Lower lobe of right lung (tissue), 2 donors: ENCODE measurements at regions not wholly inside any gene's neighbourhood (a gene's known extent, or its start where the extent isn't known, plus 50 kb on each side); places are given as distances from the start of the nearest gene placed in this dataset.

Experiments
- ATAC-seq, 2 donors: fragments of 200-7000 bp; cut with Tn5 transposase; one replicate each; pipeline ENCODE4 v1.9.1; 2020 to 2022; ENCODE audit warnings: mild to moderate bottlenecking in 2 of 2, moderate library complexity in 2 of 2
- DNase-seq: peaks from one replicate; pipeline ENCODE4 v3.0.0-alpha.2; 2020
- H3K27ac ChIP-seq: fragments of 200-600 bp; one replicate; pipeline ENCODE4 v1.8.0; 2022
- H3K27me3 ChIP-seq: fragments of 200-600 bp; one replicate; pipeline ENCODE4 v1.8.0; 2022; ENCODE audit warnings: low read depth
- H3K36me3 ChIP-seq: fragments of 200-600 bp; one replicate; pipeline ENCODE4 v1.8.0; 2022; ENCODE audit warnings: mild to moderate bottlenecking
- H3K4me1 ChIP-seq: fragments of 200-600 bp; one replicate; pipeline ENCODE4 v1.8.0; 2022
- H3K4me3 ChIP-seq: fragments of 200-600 bp; one replicate; pipeline ENCODE4 v1.8.0; 2022; ENCODE audit warnings: mild to moderate bottlenecking
- H3K9me3 ChIP-seq: fragments of 200-600 bp; one replicate; pipeline ENCODE4 v1.8.0; 2022
- CTCF ChIP-seq: fragments of 200-600 bp; IDR thresholded peaks from one replicate; pipeline ENCODE4 v1.8.0; 2022; ENCODE audit warnings: antibody characterized with exemption, mild to moderate bottlenecking
- intact Hi-C: fragments of 100-400 bp; cut with DNase I; formaldehyde crosslinking; loops from one replicate; pipeline ENCODE4 v1.11.0; 2022
- donor health status: DM: no; HTN: yes; CAD: no; lungs with severe emphysema.

- TF ChIP-seq CTCF = no peak
- Histone ChIP-seq H3K9me3 (no peaks in the 10 kb centered on the region), H3K27ac (peak overlapping the region; percentile 86), H3K36me3 (no peaks in the 10 kb centered on the region), H3K4me3 (peak overlapping the region; percentile 50), H3K4me1 (peaks cover 33% of the 10 kb centered on the region), H3K27me3 (no peaks in the 10 kb centered on the region)
- ATAC-seq (peak; percentile 92 to 94), DNase-seq (peak; percentile 91)
- intact Hi-C loops = no loop called here
These were observed 67.4 kb upstream of the PIM1 start for GRCh38 chr6:37102299-37103168.

DNA sequence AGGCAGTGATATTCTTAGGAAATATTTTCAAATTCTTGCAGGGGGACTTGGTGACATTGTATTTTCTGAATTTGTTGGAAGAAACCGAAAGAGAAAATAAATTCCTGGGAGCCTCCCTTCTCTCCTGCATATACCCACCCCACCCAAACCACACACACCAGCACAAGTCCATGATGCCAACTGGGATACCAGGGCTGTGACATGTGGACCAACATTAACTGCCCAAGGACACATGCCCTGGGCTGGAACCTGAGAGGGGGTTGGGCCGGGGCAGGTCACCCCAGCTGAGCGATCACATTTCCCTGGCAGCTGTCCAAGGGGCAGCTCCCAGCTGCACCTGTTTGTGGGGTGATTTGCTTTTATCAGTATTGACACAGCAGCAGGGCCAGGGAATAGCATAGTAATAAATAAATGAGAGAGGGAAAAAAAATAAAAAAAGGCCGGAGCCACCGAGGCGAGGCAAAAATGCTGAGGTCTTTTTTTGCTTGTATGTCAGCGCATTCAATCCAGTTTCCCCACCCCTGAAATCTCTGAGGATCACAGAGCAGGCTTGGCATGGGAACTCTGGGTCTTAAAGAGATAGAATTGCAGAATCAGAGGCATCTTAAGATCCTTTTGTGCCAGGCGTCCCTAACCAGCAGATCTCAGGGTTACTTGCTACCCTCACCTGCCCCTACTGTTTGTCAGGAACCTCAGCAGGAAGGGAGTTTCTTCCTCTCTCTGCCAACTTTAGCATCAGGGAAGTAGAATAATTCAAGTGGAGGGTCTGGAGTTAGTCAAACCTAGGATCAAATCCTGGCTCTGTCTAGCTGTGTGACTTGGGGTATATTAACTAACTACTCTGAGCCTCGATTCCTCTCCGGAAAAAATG is 66.5 kb upstream of the PIM1 start:
- Histone ChIP-seq H3K27me3 (no peaks in the 10 kb centered on the region), H3K36me3 (no peaks in the 10 kb centered on the region), H3K27ac (peak overlapping the region; percentile 86), H3K4me3 (peak overlapping the region; percentile 50), H3K9me3 (no peaks in the 10 kb centered on the region), H3K4me1 (peaks cover 33% of the 10 kb centered on the region)
- DNase-seq = peak; percentile 82
- intact Hi-C loops = no loop called here
- TF ChIP-seq CTCF = no peak
- peak; percentile 75 to 82 for ATAC-seq

DNA sequence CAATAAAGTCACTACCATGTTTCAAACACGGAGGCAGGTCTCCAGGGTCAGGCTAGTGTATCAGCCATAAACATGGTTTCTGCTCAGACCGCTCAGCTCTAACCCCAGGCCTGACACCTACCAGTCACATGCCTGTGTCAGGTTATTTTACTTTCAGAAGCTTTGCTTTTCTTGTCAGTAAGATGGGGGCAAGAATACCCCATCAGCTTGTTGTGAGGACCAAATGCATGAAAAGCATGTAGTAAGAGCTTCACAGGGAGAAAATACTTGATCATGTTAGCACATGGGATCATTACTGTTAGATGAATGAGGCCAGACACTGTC is 65.2 kb upstream of the PIM1 start:
- Histone ChIP-seq H3K4me1 (peaks cover 33% of the 10 kb centered on the region), H3K9me3 (no peaks in the 10 kb centered on the region), H3K27me3 (no peaks in the 10 kb centered on the region), H3K4me3 (no peak overlapping the region), H3K36me3 (no peaks in the 10 kb centered on the region), H3K27ac (peak overlapping the region; percentile 26)
- intact Hi-C loops = no loop called here
- ATAC-seq = no peak
- TF ChIP-seq CTCF = no peak
- no peak for DNase-seq

GRCh38 chr6:37105148-37106050 is 64.6 kb upstream of the PIM1 start:
- Histone ChIP-seq H3K27me3 (no peaks in the 10 kb centered on the region), H3K36me3 (no peaks in the 10 kb centered on the region), H3K4me3 (no peak overlapping the region), H3K9me3 (no peaks in the 10 kb centered on the region), H3K4me1 (peaks cover 33% of the 10 kb centered on the region), H3K27ac (peak overlapping the region; percentile 26)
- ATAC-seq (no peak), DNase-seq (no peak)
- TF ChIP-seq CTCF = no peak
- intact Hi-C loops = no loop called here

GRCh38 chr6:37106051-37106363 is 63.9 kb upstream of the PIM1 start:
- TF ChIP-seq CTCF = no peak
- ATAC-seq (no peak), DNase-seq (no peak)
- no peak overlapping the region for H3K4me3 ChIP-seq
- H3K27me3 ChIP-seq = no peaks in the 10 kb centered on the region
- H3K27ac ChIP-seq = no peak overlapping the region
- peaks cover 37% of the 10 kb centered on the region for H3K4me1 ChIP-seq
- H3K9me3 ChIP-seq = no peaks in the 10 kb centered on the region
- no peaks in the 10 kb centered on the region for H3K36me3 ChIP-seq
- intact Hi-C loops = no loop called here
